GM19240 (cell line): ENCODE measurements at regions not wholly inside any gene's neighbourhood (a gene's known extent, or its start where the extent isn't known, plus 50 kb on each side); places are given as distances from the start of the nearest gene placed in this dataset.
"Not testable (repeated sequence)": the region's sequence is repeated elsewhere in the genome, so short reads cannot be mapped to it uniquely, and the experiment has no call there.

Experiments
- DNase-seq: peaks from one replicate; pipeline ENCODE4 v3.0.0; 2011; ENCODE audit warnings: low spot score; ENCODE audit not compliant: insufficient read length

- no peak for DNase-seq
These were observed 1180.6 kb downstream of the VRK1 start for GRCh38 chr14:97977651-97978261.

GRCh38 chr14:97978341-97978740, 1181.2 kb downstream of the VRK1 start:
- DNase-seq: no peak

DNA sequence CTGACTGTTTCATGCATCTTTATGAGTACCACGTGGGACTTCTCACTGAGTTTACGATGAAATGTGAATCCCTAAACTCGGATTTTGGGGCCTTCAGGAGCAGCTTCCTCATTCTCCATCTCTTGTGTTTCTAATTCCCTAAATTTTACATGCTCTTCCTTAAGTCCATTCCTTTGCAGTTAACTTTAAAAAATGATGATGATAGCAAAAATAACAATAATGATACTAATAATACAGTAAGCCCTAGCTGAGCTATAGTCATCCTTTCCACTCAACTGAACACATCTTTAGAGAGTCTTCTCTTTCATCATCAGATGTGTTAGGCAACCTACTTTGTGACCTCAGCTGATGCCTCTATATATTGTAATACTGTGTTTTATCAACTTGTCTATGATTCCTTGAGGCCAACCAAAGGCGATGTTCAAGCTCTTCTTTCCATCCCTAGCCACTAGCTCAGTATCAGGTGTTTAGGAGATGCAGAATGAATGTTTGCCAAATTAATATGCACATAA, 1196.4 kb downstream of the VRK1 start:
- no peak for DNase-seq

DNA sequence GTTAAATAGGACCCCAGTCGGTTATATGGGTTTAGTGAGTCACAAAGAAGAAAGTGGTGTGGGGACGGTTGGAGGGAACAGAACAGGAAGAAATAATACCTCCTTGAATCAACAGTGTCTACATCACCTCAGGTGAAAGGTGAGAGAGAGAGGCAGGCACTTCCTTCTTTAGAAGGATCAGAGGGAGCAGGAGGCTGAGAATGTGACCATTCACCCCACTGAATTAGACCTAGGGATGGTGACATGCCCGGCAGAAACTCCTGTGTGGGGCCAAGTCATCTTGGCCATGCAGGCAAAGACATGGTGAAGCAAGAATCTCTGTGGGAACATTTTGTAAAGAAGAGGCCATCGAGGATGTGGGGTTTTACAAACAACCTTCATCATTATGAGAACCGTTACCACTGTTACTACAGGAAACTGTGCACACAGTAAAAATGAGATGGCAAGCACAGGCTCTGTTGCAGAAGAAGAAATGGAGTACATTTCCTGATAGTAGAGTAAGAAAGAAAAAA, 1196.9 kb downstream of the VRK1 start:
- DNase-seq: no peak

- no peak for DNase-seq
These were observed 1197.9 kb downstream of the VRK1 start for GRCh38 chr14:97995038-97995437.

- no peak for DNase-seq
These were observed 1198.3 kb downstream of the VRK1 start for GRCh38 chr14:97995531-97995930.

DNA sequence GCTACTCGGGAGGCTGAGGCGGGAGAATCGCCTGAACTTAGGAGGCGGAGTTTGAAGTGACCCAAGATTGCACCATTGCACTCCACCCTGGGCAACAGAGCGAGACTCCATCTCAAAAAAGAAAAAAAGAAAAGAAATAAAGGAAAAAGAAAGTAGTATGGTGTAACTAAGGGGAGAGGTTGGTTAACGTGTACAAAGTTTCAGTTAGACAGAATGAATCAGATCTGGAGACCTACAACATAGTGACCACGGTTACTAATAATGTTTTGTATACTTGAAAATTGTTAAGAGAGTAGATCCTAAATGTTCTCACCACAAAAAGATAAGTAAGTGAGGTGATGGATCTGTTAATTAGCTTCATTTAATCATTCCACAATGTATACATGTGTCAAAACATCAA, 1208.8 kb downstream of the VRK1 start:
- no peak for DNase-seq

DNA sequence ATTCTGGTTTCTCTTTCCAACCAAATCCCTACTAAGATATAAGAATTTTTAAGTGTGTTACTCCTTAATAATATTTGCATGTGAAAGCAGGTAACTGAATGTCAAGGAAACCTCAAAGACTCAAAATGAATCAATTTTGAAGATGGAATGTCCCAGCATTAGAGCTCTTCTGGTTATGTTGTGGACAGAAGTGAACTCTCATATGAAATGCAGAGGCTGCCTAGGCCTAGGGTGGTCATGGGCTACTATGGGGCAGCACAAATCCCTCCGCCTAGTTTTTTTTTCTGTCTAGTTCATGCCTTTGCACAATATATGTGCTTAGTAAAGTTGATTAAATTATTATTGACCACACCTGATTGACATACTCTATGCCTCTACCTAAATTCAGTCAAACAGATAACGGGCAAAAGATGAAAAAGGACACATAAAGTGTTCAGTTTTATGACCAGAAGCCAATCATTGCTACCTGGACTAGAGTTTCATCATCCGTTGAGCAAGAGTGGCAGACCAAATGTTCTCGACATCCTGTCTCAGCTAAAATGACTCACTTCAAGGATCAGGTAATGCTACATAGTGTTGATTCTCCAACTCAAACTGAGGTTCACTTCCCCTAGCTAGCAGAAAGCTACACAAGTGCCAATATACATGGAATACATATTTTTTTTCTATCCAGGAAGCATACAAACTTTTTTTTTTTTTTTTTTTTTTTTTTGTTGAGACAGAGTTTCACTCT, 1211.4 kb downstream of the VRK1 start:
- no peak for DNase-seq

DNA sequence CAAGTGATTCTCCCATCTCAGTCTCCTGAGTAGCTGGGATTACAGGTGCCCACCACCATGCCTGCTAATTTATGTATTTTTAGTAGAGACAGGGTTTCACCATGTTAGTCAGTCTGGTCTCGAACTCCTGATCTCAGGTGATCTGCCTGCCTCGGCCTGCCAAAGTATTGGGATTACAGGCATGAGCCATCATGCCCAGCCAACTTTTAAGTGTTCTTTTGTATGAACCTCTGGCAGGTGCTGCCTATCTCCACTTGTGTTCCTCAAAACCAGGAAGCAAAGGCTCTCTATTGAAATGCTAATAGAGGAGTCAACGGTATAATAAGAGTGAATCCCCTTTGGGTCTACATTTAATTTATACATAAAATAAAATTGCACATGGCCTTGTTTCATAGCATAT, 1212.0 kb downstream of the VRK1 start:
- DNase-seq: not testable (repeated sequence)

DNA sequence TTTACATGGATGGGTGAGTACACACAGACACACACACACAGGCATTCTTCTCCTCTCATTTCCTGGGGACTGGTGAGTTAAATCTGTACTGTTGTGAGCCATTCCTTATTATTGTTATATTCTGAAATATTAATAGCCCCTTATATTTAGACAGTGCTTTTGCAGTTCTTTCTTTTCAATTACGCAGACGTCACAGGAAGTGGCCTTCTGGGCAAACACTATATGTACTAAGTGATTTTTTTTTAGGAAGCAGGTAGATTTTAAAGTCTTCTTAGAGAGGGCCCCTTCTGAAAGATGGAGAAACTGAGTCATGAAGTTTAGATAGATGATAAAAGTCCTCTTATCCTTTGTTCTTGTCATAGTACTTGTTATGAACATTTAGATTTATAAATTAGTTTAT, 1213.6 kb downstream of the VRK1 start:
- DNase-seq: no peak

- no peak for DNase-seq
These were observed 1217.9 kb downstream of the VRK1 start for GRCh38 chr14:98014851-98015615.

DNA sequence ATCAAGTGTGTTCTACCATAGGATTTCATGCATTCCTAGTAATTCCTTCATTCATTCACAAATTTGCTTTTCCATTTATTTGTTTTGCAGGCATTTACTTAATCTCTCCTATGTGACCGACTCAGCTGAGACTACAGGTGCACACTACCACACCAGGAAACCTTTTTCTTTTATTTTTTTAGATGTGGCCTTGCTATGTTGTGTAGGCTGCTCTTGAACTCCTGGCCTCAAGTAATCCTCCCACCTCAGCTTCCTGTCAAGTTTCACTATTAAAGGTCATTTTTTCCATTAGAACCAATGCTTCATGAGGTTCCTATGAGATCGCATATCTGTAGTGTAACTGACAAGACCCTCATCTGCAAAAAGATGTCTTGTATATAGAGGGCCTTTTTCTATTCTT, 1218.7 kb downstream of the VRK1 start:
- DNase-seq: no peak

- DNase-seq: no peak
These were observed 1221.4 kb downstream of the VRK1 start for GRCh38 chr14:98018628-98019027.

GRCh38 chr14:98022541-98023520, 1225.6 kb downstream of the VRK1 start:
- no peak for DNase-seq

DNA sequence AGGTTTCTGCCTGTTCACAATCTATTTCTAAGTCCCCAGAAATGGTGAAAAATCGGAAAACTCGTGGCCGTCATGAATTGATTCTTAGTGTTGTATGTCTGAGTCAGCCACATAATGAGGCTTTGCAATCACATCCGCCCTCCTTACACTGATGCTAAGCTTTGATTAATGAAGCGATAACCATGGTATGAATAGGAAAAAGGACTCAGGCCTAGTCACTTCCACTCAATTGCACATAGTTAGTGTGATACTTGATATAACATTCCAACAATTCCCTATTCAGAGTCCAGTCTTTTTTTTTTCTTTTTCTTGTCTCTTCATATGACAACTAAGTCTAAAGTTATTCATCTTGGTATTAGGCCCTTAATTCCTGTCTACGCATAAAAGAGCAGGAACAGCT, 1231.0 kb downstream of the VRK1 start:
- DNase-seq: no peak

DNA sequence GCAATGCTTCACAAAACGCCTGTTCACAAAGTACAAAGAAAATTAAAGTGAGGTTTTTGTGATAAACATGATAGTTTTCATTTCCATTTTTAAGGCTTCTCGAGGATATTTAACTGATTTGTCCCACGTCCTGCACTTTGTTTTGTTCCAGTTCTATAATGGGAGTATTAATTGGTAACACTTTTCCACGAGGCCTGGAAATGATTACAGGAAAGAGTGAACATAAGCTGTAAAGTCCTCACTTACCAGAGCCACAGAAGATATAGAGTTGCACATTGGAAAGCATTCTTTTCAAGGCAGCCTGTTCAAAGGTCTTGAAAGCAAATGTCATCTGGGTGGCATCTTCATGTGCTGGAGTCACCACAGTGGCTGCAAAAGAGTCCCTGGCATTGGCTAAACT, 1236.6 kb downstream of the BCL11B start:
- no peak for DNase-seq

DNA sequence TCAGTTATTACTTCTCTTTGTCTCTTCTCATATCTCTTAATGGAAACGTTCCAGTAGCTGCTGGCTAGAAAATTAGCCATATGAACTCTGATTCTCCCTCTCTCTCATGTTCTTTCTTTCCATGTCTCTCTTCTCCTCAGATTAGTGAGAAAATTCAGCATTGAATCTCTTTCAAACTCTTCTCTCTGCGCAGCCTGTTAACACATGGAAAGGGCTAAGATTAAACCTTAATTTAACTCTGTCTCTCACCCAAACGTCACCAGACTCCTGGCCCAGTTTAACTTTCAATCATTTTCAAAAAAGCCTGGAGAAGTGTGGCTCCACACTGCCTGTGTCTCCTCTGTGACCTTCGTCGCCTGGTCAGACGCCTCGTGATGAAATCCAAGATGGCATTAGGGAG, 1234.2 kb downstream of the BCL11B start:
- DNase-seq: no peak

- no peak for DNase-seq
These were observed 1215.1 kb downstream of the BCL11B start for GRCh38 chr14:98056946-98057345.

DNA sequence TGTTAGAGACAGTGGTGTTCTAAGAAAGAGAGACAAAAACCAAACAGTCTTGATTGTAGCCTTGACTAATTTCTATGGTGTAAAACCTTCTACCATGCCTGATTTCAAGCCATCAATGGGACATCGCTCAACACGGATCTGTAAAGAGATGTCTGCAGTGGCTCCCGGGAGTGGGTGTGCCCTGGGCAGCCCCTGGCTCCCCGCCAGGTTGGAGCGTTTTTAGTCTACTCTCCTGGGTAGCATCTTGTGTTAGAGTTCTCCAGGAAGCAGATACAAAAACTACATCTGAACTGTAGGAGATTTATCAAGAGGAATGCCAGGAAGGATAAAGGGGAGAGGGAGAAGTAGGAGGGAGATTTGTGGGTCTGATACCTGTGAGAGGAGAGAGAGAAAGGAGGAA, 1212.9 kb downstream of the BCL11B start:
- DNase-seq: no peak

DNA sequence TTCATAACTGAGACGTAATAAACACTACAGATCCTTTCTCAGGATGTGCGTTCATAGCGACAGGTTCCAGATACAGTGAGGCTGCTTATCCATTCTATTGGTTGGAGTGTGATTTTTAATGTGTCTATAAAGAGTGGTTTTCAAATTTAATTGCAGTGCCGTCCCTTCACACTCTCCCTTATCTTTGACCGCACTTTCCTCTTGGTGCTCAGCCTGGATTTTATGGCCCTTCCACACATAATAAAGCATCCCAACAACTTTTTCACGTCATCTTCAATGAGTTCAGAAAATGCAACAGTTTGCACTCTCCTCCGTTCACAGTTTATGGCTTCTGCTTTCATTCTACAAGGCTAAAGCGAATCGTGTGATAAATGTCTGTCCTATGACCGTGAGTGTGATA, 1209.9 kb downstream of the BCL11B start:
- DNase-seq: no peak

GRCh38 chr14:98069712-98070171, 1202.3 kb downstream of the BCL11B start:
- no peak for DNase-seq
